Osteoblast (primary cell): ENCODE measurements at regions not wholly inside any gene's neighbourhood (a gene's known extent, or its start where the extent isn't known, plus 50 kb on each side); places are given as distances from the start of the nearest gene placed in this dataset.

Experiments used
- DNase-seq: peaks from one replicate; pipeline ENCODE4 v3.0.0; 2011; ENCODE audit warnings: low spot score, mixed read lengths; ENCODE audit not compliant: insufficient read length; ENCODE audit errors: missing footprints
- H2AFZ ChIP-seq: 2 replicates; pipeline ENCODE4 v1.6.0; 2011; ENCODE audit warnings: mild to moderate bottlenecking, low read length
- H3K27ac ChIP-seq: 2 replicates; pipeline ENCODE4 v1.5.1; 2011; ENCODE audit warnings: mild to moderate bottlenecking, low read depth, low read length, moderate library complexity
- H3K27me3 ChIP-seq: 2 replicates; pipeline ENCODE4 v1.6.0; 2012; ENCODE audit warnings: mild to moderate bottlenecking, control low read depth, inconsistent platforms, low read length, moderate library complexity; ENCODE audit not compliant: insufficient read depth
- H3K36me3 ChIP-seq: 2 replicates; pipeline ENCODE4 v1.5.1; 2011; ENCODE audit warnings: mild to moderate bottlenecking, low read length, control low read depth, moderate library complexity; ENCODE audit not compliant: insufficient read depth
- H3K4me1 ChIP-seq: 2 replicates; pipeline ENCODE4 v1.5.1; 2011; ENCODE audit warnings: mild to moderate bottlenecking, low read length, control low read depth, moderate library complexity; ENCODE audit not compliant: insufficient read depth
- H3K4me2 ChIP-seq: 2 replicates; pipeline ENCODE4 v1.6.0; 2011; ENCODE audit warnings: mild to moderate bottlenecking, low read length; ENCODE audit not compliant: insufficient read depth
- H3K4me3 ChIP-seq: fragments of 200-600 bp; sonication (generic); 3 replicates; pipeline ENCODE4 v1.5.1; 2012; ENCODE audit warnings: mild to moderate bottlenecking, low read length, inconsistent platforms; ENCODE audit not compliant: insufficient read depth
- H3K79me2 ChIP-seq: 2 replicates; pipeline ENCODE4 v1.6.0; 2012; ENCODE audit warnings: mild to moderate bottlenecking, low read length, control low read depth, inconsistent platforms; ENCODE audit not compliant: insufficient read depth
- H3K9me3 ChIP-seq: 2 replicates; pipeline ENCODE4 v1.5.1; 2011; ENCODE audit warnings: low read depth, low read length, control low read depth
- H4K20me1 ChIP-seq: 2 replicates; pipeline ENCODE4 v1.6.0; 2012; ENCODE audit warnings: mild to moderate bottlenecking, low read length, control low read depth; ENCODE audit not compliant: insufficient read depth
- TF ChIP-seq, protein P1 (sequence below): IDR thresholded peaks from 2 replicates; pipeline ENCODE4 v1.5.1; 2011; ENCODE audit warnings: mild to moderate bottlenecking, low read depth, low read length, moderate library complexity; ENCODE audit errors: extremely low read depth

DNA sequence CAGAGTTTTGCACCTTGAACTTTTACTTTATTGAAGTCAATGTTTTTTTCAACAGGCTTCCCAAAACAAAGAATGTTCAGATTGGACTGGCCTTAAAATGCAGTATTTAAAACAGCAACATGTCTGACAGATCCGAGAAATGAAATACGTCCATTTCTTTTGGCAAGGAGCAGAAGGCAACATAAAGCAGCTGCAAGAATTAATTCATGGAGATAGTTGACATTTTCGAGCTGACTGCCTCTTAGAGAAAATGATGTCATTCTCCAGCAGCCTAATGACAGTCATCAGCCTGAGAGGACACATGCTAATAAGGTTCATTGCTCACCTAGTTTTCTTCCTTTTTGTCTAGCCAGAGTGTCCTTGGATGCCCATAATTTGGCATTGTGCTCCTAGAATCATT lies 232.2 kb upstream of the SEMA6A start:
- H3K4me2 ChIP-seq, result no peak overlapping the region
- H3K36me3 ChIP-seq, result no peaks in the 10 kb centered on the region
- no peaks in the 10 kb centered on the region for H3K9me3 ChIP-seq
- no peak overlapping the region for H3K27ac ChIP-seq
- TF ChIP-seq, protein P1, sequence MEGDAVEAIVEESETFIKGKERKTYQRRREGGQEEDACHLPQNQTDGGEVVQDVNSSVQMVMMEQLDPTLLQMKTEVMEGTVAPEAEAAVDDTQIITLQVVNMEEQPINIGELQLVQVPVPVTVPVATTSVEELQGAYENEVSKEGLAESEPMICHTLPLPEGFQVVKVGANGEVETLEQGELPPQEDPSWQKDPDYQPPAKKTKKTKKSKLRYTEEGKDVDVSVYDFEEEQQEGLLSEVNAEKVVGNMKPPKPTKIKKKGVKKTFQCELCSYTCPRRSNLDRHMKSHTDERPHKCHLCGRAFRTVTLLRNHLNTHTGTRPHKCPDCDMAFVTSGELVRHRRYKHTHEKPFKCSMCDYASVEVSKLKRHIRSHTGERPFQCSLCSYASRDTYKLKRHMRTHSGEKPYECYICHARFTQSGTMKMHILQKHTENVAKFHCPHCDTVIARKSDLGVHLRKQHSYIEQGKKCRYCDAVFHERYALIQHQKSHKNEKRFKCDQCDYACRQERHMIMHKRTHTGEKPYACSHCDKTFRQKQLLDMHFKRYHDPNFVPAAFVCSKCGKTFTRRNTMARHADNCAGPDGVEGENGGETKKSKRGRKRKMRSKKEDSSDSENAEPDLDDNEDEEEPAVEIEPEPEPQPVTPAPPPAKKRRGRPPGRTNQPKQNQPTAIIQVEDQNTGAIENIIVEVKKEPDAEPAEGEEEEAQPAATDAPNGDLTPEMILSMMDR, result no peak
- H3K4me1 ChIP-seq, result no peaks in the 10 kb centered on the region
- DNase-seq, result no peak
- H2AFZ ChIP-seq, result no peak overlapping the region
- no peaks in the 10 kb centered on the region for H3K79me2 ChIP-seq
- H4K20me1 ChIP-seq, result no peaks in the 10 kb centered on the region
- H3K4me3 ChIP-seq, result no peak overlapping the region
- no peaks in the 10 kb centered on the region for H3K27me3 ChIP-seq

DNA sequence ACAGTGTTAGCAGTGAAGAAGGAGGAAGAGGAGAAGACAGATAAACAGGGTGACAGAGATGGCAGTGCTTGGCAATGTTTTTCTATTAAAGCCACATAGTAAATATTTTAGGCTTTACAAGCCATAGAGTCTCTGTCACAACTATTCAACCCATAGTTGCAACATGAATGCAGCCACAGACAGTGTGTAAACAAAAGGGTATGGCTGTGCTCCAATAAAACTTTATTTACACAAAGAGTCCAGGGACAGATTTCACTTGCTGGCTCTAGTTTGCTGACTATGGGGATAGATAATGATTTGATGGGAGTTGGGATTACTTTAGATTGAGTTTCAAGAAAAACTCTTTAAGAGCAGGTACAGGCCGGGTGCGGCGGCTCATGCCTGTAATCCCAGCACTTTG lies 224.8 kb upstream of the SEMA6A start:
- Histone ChIP-seq H3K4me3 (no peak overlapping the region), H3K9me3 (no peaks in the 10 kb centered on the region), H3K4me2 (no peak overlapping the region), H3K4me1 (no peaks in the 10 kb centered on the region), H3K36me3 (no peaks in the 10 kb centered on the region), H3K27ac (no peak overlapping the region), H3K79me2 (no peaks in the 10 kb centered on the region), H2AFZ (no peak overlapping the region), H4K20me1 (no peaks in the 10 kb centered on the region), H3K27me3 (no peaks in the 10 kb centered on the region)
- TF ChIP-seq, protein P1, result no peak
- no peak for DNase-seq

DNA sequence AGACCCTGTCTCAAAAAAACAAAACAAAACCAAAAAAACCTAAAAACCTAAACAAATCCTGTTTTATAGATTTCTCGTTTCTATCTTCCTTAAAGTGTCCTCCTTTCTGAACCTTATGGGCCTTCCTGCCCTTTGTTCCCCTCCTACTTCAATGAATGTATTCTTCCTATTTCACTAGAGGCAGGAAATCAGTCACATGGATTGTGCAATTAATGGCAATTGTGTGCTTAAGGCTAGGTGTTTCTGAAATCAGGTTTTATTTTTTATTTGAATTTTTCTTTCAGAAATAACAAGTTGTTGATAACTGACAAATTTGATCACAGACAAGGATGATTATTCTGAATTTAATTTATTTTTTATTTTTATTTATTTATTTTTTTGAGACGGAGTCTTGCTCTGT lies 220.6 kb upstream of the SEMA6A start:
- H3K4me3 ChIP-seq, result no peak overlapping the region
- no peak overlapping the region for H2AFZ ChIP-seq
- H3K36me3 ChIP-seq, result no peaks in the 10 kb centered on the region
- no peak overlapping the region for H3K27ac ChIP-seq
- no peaks in the 10 kb centered on the region for H3K4me1 ChIP-seq
- TF ChIP-seq, protein P1, result no peak
- H3K27me3 ChIP-seq, result no peaks in the 10 kb centered on the region
- H3K79me2 ChIP-seq, result no peaks in the 10 kb centered on the region
- no peak for DNase-seq
- H4K20me1 ChIP-seq, result no peaks in the 10 kb centered on the region
- H3K9me3 ChIP-seq, result peaks cover under 1% of the 10 kb centered on the region
- H3K4me2 ChIP-seq, result no peak overlapping the region

DNA sequence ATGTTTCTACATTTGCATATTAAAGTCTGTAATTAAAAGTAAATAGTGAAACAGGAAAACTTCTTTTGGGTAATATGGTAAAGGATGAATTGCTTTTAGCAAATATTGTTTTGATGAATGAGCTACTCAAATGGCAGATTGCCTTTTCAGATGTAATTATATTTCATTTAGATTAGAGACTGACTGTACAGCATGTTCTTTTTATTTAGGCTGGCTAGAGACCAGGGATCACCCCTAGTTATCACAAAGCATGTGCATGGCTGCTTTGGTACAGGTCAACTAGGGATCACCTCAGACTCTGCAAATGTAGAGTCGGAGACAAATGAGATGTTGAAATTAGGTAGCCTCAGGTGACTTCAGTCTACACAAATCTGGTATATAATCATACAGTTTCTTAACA lies 214.9 kb upstream of the SEMA6A start:
- H3K27me3 ChIP-seq, result no peaks in the 10 kb centered on the region

More for the DNA sequence above, 214.9 kb upstream of the SEMA6A start:
- Histone ChIP-seq H3K4me1 (no peaks in the 10 kb centered on the region), H3K36me3 (no peaks in the 10 kb centered on the region), H2AFZ (no peak overlapping the region), H3K27ac (no peak overlapping the region), H3K4me2 (no peak overlapping the region), H3K79me2 (no peaks in the 10 kb centered on the region), H3K4me3 (no peak overlapping the region), H4K20me1 (no peaks in the 10 kb centered on the region), H3K9me3 (peaks cover 3% of the 10 kb centered on the region)
- TF ChIP-seq, protein P1, result no peak
- DNase-seq, result no peak
